ACHN (cell line): ENCODE measurements at regions not wholly inside any gene's neighbourhood (a gene's known extent, or its start where the extent isn't known, plus 50 kb on each side); places are given as distances from the start of the nearest gene placed in this dataset.

Experiments used
- DNase-seq: peaks from one replicate; pipeline ENCODE4 v3.0.0-alpha.2; 2015
- in situ Hi-C: cut with HindIII; loops from 2 replicates; pipeline ENCODE4 v1.10.0; 2017; ENCODE audit warnings: low sequenced_read_pairs, low pct_ligation_motif_present, low pct_unique_long_range_greater_than_20kb

GRCh38 chr4:186906722-186907121 is 183.1 kb upstream of the FAT1 start:
- in situ Hi-C loops, result no loop called here
- DNase-seq, result no peak

DNA sequence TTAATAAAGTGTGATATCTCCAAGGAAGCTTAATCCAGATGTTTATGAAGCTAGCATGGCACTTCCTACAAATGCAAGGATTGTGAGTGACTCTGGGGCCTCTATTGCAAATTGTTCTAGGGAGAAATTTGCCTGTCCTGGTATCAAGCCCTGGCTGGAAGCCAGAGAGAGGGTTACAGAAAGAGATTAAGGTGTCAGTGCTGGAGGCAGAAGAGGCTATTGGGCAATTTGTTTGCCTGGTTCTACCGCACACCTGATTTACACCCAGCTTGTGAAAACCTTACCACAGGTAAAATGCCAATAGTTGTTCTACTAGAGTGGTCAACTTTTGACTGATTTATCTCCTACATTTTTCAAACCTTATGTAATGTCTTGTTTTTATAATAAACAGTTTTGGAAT is 186.7 kb upstream of the FAT1 start:
- in situ Hi-C loops, result no loop called here
- no peak for DNase-seq

- DNase-seq, result no peak
- in situ Hi-C loops, result no loop called here
Observed at GRCh38 chr4:186912606-186913005, 188.9 kb upstream of the FAT1 start.

GRCh38 chr4:186915816-186916215 is 192.2 kb upstream of the FAT1 start:
- no peak for DNase-seq
- in situ Hi-C loops, result no loop called here

DNA sequence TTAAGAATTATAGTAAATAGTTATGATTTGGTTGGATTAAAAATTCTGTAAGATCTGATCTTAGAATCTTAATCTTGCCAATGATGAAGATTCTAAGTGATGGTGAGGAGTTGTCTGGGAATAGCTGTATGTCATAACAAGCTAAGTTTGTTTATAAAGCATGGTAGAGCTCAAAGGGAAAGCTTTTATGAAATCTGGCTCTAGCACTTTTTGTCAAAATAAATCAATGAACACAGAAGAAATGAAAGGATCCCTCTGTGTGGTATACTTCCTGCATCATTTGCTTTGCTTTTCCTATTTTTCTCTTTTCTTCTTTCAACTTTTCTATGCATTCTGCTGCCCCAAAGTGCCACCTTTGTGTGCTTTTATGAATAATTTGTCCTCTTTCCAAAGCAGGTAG is 193.5 kb upstream of the FAT1 start:
- DNase-seq, result no peak
- in situ Hi-C loops, result no loop called here

DNA sequence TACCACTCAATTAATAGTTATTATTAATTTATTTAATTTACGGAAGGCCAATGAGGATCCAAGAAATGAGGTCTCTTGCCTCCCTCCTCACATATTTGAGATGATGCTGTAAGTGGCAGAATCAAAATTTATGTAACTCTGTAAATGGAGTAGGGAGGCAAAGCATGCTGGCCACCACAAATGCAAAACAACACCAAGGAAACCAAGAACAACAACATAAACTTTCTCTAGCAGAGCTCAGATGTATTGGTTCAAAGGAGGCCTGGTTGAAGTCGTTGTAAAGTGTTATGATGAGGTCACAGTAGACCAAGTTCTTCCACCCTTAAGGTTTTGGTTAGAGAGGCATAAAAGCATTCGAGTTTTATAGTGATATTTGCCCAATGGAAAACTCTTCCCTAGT is 194.8 kb upstream of the FAT1 start:
- no peak for DNase-seq
- in situ Hi-C loops, result no loop called here

DNA sequence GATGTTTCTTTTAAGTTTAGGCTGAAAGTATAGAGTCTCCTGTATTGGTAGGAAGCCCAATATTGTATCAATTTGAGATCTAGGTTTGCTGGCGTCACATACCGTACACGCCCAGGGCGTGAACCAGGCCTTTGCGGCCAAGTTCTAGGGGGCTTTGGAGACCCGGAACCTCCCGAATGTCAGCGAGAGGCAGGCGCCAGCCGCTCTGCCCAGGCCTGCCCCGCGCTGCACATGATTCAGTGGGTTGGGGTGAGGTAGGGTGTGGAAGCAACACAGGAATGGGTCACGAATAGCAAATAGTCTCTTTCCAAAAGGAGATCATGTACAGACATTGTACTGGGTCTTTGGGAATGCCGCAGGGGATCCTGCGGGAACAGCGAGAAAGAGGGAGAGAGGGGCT is 195.7 kb upstream of the FAT1 start:
- in situ Hi-C loops, result no loop called here

GRCh38 chr4:186920483-186920882 is 196.8 kb upstream of the FAT1 start:
- DNase-seq, result peak; percentile 22
- in situ Hi-C loops, result no loop called here

More for the DNA sequence above, 195.7 kb upstream of the FAT1 start:
- DNase-seq, result no peak

- DNase-seq, result no peak
- in situ Hi-C loops, result no loop called here
Observed at GRCh38 chr4:186920992-186921391, 197.3 kb upstream of the FAT1 start.

- in situ Hi-C loops, result no loop called here
Observed at GRCh38 chr4:186924723-186925122, 201.1 kb upstream of the FAT1 start.

GRCh38 chr4:186927624-186928023 is 204.0 kb upstream of the FAT1 start:
- no peak for DNase-seq
- in situ Hi-C loops, result no loop called here

More at GRCh38 chr4:186924723-186925122, 201.1 kb upstream of the FAT1 start:
- no peak for DNase-seq

DNA sequence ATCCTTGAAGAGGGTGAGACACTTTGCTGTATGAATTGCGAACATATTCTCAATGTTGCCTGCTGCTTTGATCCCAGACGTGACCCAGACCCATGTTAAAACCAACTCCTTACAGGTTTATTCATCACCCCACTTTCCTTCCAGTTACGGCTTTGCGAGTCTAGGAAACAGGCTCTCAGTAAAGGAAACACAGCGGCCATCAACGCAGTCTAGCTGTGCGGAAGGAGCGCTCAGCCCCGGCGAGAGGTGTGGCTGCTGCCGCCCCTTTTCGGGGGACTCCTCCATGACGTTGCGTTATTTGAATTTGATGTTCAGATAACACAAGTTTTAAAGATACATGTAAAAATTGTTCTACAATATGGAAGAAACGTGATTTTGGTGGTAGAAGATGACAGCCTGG is 206.4 kb upstream of the FAT1 start:
- DNase-seq, result no peak
- in situ Hi-C loops, result no loop called here

GRCh38 chr4:186931519-186931918 is 207.9 kb upstream of the FAT1 start:
- in situ Hi-C loops, result no loop called here
- DNase-seq, result no peak

GRCh38 chr4:186932196-186932595 is 208.5 kb upstream of the FAT1 start:
- in situ Hi-C loops, result no loop called here

DNA sequence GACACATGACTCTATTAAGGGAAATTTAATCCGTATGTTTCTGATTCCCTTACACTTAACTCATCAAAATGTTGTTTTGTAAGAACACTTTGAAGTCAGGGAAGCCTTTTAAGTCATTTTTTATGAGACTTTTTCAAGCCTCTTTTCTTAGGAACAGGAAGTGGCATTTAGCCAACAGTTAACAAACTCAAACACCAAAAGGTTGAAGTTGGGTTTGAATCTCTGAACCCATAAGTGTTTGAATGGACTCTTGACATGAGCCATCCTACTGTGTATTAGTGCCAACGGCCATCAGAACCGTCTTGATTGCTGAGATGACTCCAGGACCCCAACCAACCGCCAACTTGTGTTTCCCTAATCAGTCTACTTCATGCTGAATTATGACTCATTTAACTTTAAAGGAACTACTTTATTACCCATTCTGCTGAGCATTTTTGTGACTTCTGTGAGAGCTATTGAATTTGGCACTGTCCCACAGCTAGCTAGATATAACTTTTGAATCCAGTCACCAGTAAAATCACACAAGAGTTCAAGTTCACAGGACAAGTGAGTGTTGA is 209.1 kb upstream of the FAT1 start:
- no peak for DNase-seq
- in situ Hi-C loops, result no loop called here

More at GRCh38 chr4:186932196-186932595, 208.5 kb upstream of the FAT1 start:
- no peak for DNase-seq

GRCh38 chr4:186934244-186934643 is 210.6 kb upstream of the FAT1 start:
- DNase-seq, result no peak
- in situ Hi-C loops, result no loop called here

- no peak for DNase-seq
- in situ Hi-C loops, result no loop called here
Observed at GRCh38 chr4:186934841-186935443, 211.3 kb upstream of the FAT1 start.

DNA sequence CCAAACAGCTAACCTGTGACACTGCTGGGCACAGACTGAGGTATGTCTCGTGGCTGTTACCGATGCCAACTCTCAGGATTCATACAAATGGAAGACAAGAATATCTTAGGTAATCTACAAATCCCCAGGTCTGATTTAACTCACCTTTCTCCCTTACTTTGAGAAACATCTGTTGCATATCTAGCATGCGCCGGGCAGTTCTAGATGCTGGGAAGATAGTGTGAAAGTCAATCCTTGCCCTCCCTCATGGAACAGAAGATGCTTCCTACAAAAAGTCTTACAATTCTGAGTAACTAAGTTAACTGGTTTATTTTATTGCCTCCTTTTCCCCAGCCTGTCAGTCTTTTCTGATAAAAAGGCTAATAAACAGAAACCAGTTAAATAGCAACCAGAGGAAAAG is 212.2 kb upstream of the FAT1 start:
- no peak for DNase-seq
- in situ Hi-C loops, result no loop called here

DNA sequence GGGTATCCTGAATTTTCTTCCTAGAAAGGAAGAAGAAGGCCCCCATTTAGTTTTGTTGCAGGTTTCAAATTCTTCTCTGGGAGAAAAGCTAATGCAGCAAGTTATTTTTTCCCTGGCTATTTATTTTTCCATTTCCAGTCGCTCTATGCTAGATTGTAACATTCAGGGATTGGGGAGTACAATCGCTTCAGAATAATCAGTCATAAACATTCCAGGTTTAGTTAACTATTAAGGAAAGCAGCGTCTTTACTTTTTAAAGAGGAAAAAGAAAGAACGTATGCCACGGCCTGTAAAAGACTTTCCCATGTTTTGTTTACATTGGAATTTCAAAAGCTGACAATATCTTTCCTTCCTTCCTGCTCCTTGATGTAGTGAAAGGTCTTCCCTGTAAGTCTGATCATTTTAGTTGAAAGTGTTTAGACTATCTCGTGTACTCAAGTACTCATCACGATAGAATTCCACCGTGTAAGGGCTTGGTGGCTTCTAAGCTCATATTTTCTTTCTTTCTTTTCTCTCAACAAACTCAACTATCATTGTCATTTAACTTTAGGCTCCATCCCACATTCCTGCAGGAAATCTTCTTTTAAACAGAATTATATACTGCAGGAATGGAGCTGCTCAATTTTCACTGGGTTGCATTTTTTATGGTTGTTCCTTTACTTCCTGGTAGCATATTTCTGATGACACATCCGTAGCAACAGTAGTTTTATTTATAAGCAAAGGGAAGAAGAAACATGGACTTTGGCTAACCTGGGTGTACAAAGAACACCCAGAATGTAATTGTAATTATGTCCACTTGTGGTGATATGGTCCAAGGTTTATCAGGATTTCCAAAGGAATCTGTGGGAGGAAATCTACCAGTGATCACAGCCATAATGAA is 213.1 kb upstream of the FAT1 start:
- peak; percentile 80 for DNase-seq
- in situ Hi-C loops, result no loop called here

DNA sequence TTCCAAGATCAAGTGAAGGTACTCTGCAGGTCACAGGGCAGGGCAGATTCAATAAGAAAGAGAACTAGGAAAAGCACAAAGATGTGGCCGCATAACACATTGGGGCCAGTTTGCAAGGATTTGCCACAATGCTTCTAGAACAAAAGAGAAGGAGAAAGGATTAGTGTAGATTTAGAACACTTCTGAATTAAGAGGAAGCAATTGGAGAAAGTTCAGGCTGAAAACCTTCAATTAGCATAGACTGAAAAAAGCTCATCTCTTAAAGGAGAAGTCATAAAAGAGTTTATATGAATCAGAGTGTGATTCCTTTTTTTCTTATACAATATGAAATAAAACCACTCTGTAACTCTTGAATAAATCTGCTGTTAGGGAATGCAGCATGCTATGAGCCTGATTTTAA is 215.6 kb upstream of the FAT1 start:
- in situ Hi-C loops, result no loop called here
- no peak for DNase-seq
